HUDEP-2 (cell line): ENCODE measurements at regions not wholly inside any gene's neighbourhood (a gene's known extent, or its start where the extent isn't known, plus 50 kb on each side); places are given as distances from the start of the nearest gene placed in this dataset.

ENCODE experiments used
- DNase-seq, 76 experiments: peaks; one replicate each; lab custom pipeline; 2025; ENCODE audit not compliant: unreplicated experiment in 76 of 76; lab: John Stamatoyannopoulos, UW

GRCh38 chr9:1414711-1415131, 364.6 kb downstream of the DMRT2 start:
- no peak for DNase-seq

GRCh38 chr9:1415146-1415545, 365.0 kb downstream of the DMRT2 start:
- no peak for DNase-seq

GRCh38 chr9:1416261-1416660, 366.1 kb downstream of the DMRT2 start:
- no peak for DNase-seq

GRCh38 chr9:1421436-1421835, 371.3 kb downstream of the DMRT2 start:
- DNase-seq = no peak

GRCh38 chr9:1427875-1428274, 377.7 kb downstream of the DMRT2 start:
- no peak for DNase-seq

- DNase-seq = peak in 2 of 76 experiments; percentile 0 to 1
Measured at GRCh38 chr9:1429297-1429696, 379.1 kb downstream of the DMRT2 start.

- DNase-seq = no peak
Measured at GRCh38 chr9:1431461-1431860, 381.3 kb downstream of the DMRT2 start.

GRCh38 chr9:1434052-1434767, 384.1 kb downstream of the DMRT2 start:
- DNase-seq = no peak

- DNase-seq = no peak
Measured at GRCh38 chr9:1434811-1435210, 384.7 kb downstream of the DMRT2 start.

GRCh38 chr9:1440256-1440655, 390.1 kb downstream of the DMRT2 start:
- DNase-seq = no peak

GRCh38 chr9:1442105-1442504, 391.9 kb downstream of the DMRT2 start:
- no peak for DNase-seq

GRCh38 chr9:1443450-1443849, 393.3 kb downstream of the DMRT2 start:
- DNase-seq = no peak

GRCh38 chr9:1446671-1447070, 396.5 kb downstream of the DMRT2 start:
- DNase-seq = no peak

- no peak for DNase-seq
Measured at GRCh38 chr9:1453636-1454035, 403.5 kb downstream of the DMRT2 start.

GRCh38 chr9:1454211-1454610, 404.1 kb downstream of the DMRT2 start:
- DNase-seq = no peak

GRCh38 chr9:1454616-1455347, 404.6 kb downstream of the DMRT2 start:
- no peak for DNase-seq

GRCh38 chr9:1455766-1456165, 405.6 kb downstream of the DMRT2 start:
- no peak for DNase-seq

- DNase-seq = no peak
Measured at GRCh38 chr9:1456301-1457024, 406.3 kb downstream of the DMRT2 start.

- DNase-seq = no peak
Measured at GRCh38 chr9:1457460-1457859, 407.3 kb downstream of the DMRT2 start.

GRCh38 chr9:1458503-1458902, 408.3 kb downstream of the DMRT2 start:
- no peak for DNase-seq

- peak in 5 of 76 experiments; percentile 0 to 9 (median 2) for DNase-seq
Measured at GRCh38 chr9:1460143-1460769, 410.1 kb downstream of the DMRT2 start.
